NB4 (cell line): ENCODE measurements at regions not wholly inside any gene's neighbourhood (a gene's known extent, or its start where the extent isn't known, plus 50 kb on each side); places are given as distances from the start of the nearest gene placed in this dataset.

Experiments used
- DNase-seq: peaks from one replicate; pipeline ENCODE4 v3.0.0; 2010; ENCODE audit warnings: low read depth
- H3K4me3 ChIP-seq: one replicate; pipeline ENCODE4 v1.5.1; 2011; ENCODE audit warnings: mild to moderate bottlenecking, low read depth, low read length, moderate library complexity
- MAX ChIP-seq: IDR thresholded peaks from 2 replicates; pipeline ENCODE4 v1.6.1; 2011; ENCODE audit warnings: low read depth, low read length
- MYC ChIP-seq: IDR thresholded peaks from 2 replicates; pipeline ENCODE4 v1.6.1; 2011; ENCODE audit warnings: low read depth, low read length
- POLR2A ChIP-seq: IDR thresholded peaks from 2 replicates; pipeline ENCODE4 v1.6.1; 2011; ENCODE audit warnings: mild to moderate bottlenecking; ENCODE audit not compliant: insufficient read length; ENCODE audit errors: extremely low read depth
- TF ChIP-seq, protein P1 (sequence below): IDR thresholded peaks from one replicate; pipeline ENCODE4 v1.5.1; 2012; ENCODE audit warnings: low read depth, low read length

DNA sequence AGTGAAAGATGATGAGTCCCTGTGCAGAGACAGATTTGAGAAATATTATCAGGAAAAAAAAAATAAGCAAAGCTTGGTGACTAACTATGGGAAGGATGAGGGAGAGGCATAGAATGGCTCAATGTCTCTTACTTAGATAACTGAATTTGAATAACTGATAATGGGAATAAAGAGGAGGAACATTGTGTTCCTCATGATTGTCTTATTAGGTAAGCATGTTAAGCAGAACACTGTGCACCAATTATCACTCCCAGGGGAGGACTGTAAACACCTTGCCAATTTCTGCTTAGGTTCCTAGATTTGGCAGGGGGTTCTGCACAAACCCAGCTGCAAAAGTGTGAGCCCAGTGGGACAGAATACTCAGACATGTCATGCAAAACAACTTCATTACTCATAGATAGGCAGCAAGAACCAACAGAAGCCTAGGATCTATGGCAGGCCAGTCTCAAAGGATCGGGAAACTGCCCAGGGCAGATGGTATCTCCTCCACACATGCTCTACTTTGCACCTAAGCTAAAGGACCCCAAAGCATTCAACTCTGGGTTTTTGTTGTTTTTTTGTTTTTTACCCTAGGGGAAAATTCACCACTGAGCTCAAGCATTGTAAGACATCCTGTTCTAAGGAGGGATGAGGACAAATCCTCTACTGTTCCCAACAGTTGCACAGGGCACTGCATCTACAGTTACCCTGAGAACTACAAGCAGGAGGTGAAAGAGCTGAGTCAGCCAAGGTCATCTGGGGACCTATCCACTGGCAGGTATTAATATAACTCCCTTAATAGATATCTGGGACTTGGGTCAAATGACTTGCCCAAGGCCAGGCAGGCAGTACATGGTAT, 907.0 kb downstream of the RAPGEF2 start:
- TF ChIP-seq, protein P1, sequence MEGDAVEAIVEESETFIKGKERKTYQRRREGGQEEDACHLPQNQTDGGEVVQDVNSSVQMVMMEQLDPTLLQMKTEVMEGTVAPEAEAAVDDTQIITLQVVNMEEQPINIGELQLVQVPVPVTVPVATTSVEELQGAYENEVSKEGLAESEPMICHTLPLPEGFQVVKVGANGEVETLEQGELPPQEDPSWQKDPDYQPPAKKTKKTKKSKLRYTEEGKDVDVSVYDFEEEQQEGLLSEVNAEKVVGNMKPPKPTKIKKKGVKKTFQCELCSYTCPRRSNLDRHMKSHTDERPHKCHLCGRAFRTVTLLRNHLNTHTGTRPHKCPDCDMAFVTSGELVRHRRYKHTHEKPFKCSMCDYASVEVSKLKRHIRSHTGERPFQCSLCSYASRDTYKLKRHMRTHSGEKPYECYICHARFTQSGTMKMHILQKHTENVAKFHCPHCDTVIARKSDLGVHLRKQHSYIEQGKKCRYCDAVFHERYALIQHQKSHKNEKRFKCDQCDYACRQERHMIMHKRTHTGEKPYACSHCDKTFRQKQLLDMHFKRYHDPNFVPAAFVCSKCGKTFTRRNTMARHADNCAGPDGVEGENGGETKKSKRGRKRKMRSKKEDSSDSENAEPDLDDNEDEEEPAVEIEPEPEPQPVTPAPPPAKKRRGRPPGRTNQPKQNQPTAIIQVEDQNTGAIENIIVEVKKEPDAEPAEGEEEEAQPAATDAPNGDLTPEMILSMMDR: no peak
- TF ChIP-seq POLR2A (no peak), MAX (no peak), MYC (no peak)
- no peak overlapping the region for H3K4me3 ChIP-seq
- DNase-seq: no peak

- DNase-seq: peak; percentile 2
- TF ChIP-seq MYC: no peak
- TF ChIP-seq, protein P1: no peak
- TF ChIP-seq POLR2A: no peak
- no peak for TF ChIP-seq MAX
- H3K4me3 ChIP-seq: no peak overlapping the region
Measured at GRCh38 chr4:160019936-160020335, 917.1 kb downstream of the RAPGEF2 start.

GRCh38 chr4:160020804-160021203, 917.9 kb downstream of the RAPGEF2 start:
- no peak overlapping the region for H3K4me3 ChIP-seq
- DNase-seq: no peak
- TF ChIP-seq MYC (no peak), POLR2A (no peak), MAX (no peak)
- TF ChIP-seq, protein P1: no peak

GRCh38 chr4:160021870-160022269, 919.0 kb downstream of the RAPGEF2 start:
- TF ChIP-seq POLR2A (no peak), MAX (no peak)
- TF ChIP-seq, protein P1: no peak
- H3K4me3 ChIP-seq: no peak overlapping the region
- no peak for DNase-seq

DNA sequence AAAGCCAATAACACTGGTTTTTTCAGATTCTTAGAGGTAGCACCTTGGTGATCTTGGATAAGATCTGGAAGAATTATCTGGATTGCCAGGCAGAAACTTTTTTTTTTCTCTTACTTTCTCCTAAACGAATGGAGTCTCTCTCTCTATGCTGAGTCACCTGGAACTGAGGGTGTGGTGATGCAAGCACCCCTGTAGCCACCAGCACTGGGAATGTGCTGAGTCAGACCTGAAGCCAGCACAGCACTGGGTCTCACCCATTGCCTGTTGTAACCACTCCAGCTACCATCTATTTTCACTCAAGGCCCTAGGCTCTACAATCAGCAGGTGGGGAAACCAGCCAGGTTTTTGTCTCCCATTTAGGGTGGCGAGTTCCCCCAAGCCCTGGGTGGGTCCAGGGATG, 923.8 kb downstream of the RAPGEF2 start:
- H3K4me3 ChIP-seq: no peak overlapping the region
- peak; percentile 14 for DNase-seq
- no peak for TF ChIP-seq MYC

GRCh38 chr4:160034501-160034900, 931.6 kb downstream of the RAPGEF2 start:
- TF ChIP-seq, protein P1: no peak
- TF ChIP-seq POLR2A (no peak), MAX (no peak), MYC (no peak)
- no peak for DNase-seq
- no peak overlapping the region for H3K4me3 ChIP-seq
